ENCODE measurements at regions not wholly inside any gene's neighbourhood (a gene's known extent, or its start where the extent isn't known, plus 50 kb on each side); places are given as distances from the start of the nearest gene placed in this dataset.
A peak's percentile ranks its signal among the peaks of the same experiment; 100 is the strongest.

GRCh38 chr9:38175423-38175822, 106.4 kb upstream of the SHB start (continued):
- no peak for TF ChIP-seq ZNF462 (CRISPR knock-in tag; IDR thresholded peaks at IDR 0.05)

- H3K36me3 ChIP-seq (ENCODE audit: insufficient read depth): no peaks in the 10 kb centered on the region
- Mint-ChIP-seq H3K4me1 (peaks cover 13% of the 10 kb centered on the region; the same call in 2 of the 3 replicates), H3K27ac (no peak overlapping the region), H3K27me3 (ENCODE audit: insufficient read depth, low read depth, poor library complexity) (peaks cover 1% of the 10 kb centered on the region), H3K4me3 (no peak overlapping the region), H3K36me3 (ENCODE audit: low read depth) (peaks cover 24% of the 10 kb centered on the region), H3K9me3 (peaks cover 29% of the 10 kb centered on the region)
- ATAC-seq (peak; percentile 85), DNase-seq (ENCODE audit: low spot score) (peak; percentile 36)
- peak overlapping the region; percentile 65; the same call in 1 of the 2 replicates for H3K27ac ChIP-seq (ENCODE audit: low read depth)
- H3K4me2 ChIP-seq: peak overlapping the region; percentile 50; the same call in 1 of the 2 replicates
- H3K79me2 ChIP-seq (replicated peaks; ENCODE audit: insufficient read depth): no peaks in the 10 kb centered on the region
- H4K20me1 ChIP-seq (replicated peaks; ENCODE audit: insufficient read depth): no peaks in the 10 kb centered on the region
- no peaks in the 10 kb centered on the region for H3K27me3 ChIP-seq (ENCODE audit: insufficient read depth)
- H3K4me1 ChIP-seq (ENCODE audit: insufficient read depth): peaks cover 10% of the 10 kb centered on the region; the same call in 1 of the 2 replicates
- peak overlapping the region; percentile 7; the same call in 1 of the 2 replicates for H2AFZ ChIP-seq
- no peaks in the 10 kb centered on the region for H3F3A ChIP-seq (replicated peaks; ENCODE audit: low read depth)
- H3K9me2 ChIP-seq (ENCODE audit: insufficient read depth): no peaks in the 10 kb centered on the region; the same call in 1 of the 2 replicates
- no peak overlapping the region for H3K4me3 ChIP-seq
- TF ChIP-seq NANOG (IDR thresholded peaks at IDR 0.05; ENCODE audit: borderline replicate concordance) (no peak), ZNF331 (CRISPR knock-in tag; IDR thresholded peaks at IDR 0.05; ENCODE audit: low read depth) (no peak), EZH2phosphoT487 (IDR thresholded peaks at IDR 0.05; ENCODE audit: unreplicated experiment) (no peak), EZH2 (IDR thresholded peaks at IDR 0.05; ENCODE audit: low read depth, unreplicated experiment) (no peak), POLR2AphosphoS5 (IDR thresholded peaks at IDR 0.05; ENCODE audit: low read depth) (no peak), REST (IDR thresholded peaks at IDR 0.05; ENCODE audit: unreplicated experiment) (no peak), ZNF114 (CRISPR knock-in tag; IDR thresholded peaks at IDR 0.05) (no peak), JUNB (IDR thresholded peaks at IDR 0.05; ENCODE audit: unreplicated experiment) (no peak), CREB1 (CRISPR knock-in tag; IDR thresholded peaks at IDR 0.05; ENCODE audit: low read depth) (no peak), STAT1 (IDR thresholded peaks at IDR 0.05; ENCODE audit: unreplicated experiment) (no peak), CTCF (conservative IDR thresholded peaks at IDR 0.05; ENCODE audit: low read depth in 2 of 2) (no peak), ETS1 (IDR thresholded peaks at IDR 0.05) (no peak)
Observed at GRCh38 chr9:38172586-38172985, 103.6 kb upstream of the SHB start.

Data from GM23338 (cell line).